Posterior cingulate gyrus (tissue), 11 donors: ENCODE measurements at regions not wholly inside any gene's neighbourhood (a gene's known extent, or its start where the extent isn't known, plus 50 kb on each side); places are given as distances from the start of the nearest gene placed in this dataset.

Experiments used
- DNase-seq, 10 donors: peaks; one replicate each; pipeline versions ENCODE4 v3.0.0 to v3.0.0-alpha.2; 2020 to 2021; ENCODE audit warnings: mixed read lengths in 3 of 10
- intact Hi-C: fragments of 100-400 bp; cut with DNase I; formaldehyde crosslinking; loops from one replicate; pipeline ENCODE4 v1.15.1; 2023

DNA sequence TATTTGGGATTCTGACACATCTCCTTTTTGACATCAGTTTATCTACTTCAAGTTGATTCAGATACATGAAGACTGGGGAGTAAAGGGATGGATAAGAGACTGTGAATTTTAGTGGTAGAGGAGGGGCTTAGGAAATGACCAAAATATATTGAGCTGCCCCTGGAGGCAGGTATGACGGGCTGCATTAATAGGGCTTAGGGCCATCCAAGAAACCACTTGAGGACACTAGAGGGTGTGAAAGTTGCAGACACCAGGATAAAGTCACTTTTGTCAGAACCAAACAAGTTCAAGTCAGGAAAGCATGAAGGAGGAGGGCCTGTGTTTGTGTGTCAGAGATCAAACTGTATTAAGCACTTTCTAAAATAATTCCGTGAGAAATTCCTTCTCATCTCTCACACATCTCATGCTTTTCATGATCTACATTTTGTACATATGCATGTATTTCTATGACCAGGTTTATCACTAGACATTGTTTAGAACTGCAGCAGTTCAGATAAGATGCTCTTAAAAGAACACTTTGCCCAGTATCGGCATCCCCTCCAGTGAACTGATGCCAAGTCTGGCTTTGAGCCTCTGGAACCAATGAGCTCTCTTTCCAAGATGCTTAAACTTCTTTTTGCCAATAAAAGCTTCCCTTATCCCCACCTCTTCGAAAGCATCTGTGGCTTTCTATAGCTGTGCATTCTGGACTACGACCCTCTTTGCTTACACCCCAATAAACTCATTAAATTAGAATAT, 136.9 kb downstream of the SLC38A1 start:
- DNase-seq: no peak

DNA sequence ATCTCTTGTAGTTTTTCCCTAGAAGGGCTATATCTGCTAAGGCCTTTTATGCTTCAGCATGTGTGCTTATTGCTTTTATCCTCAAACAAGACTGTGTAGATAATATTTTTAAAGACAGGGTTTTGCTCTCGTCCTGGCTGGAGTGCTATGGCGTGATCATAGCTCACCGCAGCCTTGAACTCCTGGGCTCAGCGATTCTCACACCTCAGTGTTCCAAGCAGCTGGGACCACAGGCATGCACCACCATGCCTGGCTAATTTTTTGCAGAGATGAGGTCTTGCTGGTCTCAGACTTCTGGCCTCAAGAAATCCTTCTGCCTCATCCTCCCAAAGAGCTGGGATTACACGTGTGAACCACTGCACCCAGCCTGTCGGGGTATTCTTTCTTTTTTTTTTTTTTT, 137.3 kb upstream of the SCAF11 start:
- intact Hi-C loops: loop anchor here (5.0 to 10.0 kb wide), 2 partner anchors 133 to 255 kb away; partner anchors contain the start of gene SCAF11
- no peak for DNase-seq

More for the DNA sequence above, 136.9 kb downstream of the SLC38A1 start:
- intact Hi-C loops: loop anchor here (10.0 kb wide), 1 partner anchor 233 kb away; no protein-coding TSS in a partner anchor

DNA sequence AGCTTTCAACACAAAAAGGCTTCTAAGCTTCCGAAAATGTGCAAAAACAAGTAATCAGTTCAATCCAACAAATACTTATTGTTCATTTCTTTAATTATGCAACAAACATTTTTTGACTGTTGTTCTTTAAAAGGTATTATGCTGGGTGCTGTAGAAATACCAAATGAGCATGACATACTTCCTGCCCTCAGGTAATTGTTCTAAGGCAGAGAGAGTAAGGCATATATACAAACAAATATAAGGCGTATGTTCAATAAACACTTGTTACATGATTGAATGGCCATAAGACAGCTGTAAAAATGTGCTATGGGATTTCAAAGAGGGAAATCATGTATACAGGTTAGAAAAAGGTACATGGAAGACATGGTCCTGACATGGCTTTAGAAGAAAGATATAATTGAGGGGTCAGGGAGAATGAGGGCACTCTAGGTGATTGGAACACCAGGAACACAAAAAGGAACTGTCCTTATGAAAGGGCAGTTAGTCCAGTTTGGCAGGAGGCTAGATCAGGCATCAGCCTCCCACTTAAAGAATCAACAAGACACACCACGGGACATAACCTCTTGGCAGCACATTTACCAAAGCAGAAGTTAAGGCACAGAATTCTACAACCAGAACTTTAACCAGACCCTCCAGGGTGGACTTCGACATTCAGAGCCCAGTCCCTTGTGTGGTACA, 135.8 kb upstream of the SCAF11 start:
- intact Hi-C loops: loop anchor here (5.0 to 10.0 kb wide), 2 partner anchors 131 to 256 kb away; partner anchors contain the start of gene SCAF11
- no peak for DNase-seq

DNA sequence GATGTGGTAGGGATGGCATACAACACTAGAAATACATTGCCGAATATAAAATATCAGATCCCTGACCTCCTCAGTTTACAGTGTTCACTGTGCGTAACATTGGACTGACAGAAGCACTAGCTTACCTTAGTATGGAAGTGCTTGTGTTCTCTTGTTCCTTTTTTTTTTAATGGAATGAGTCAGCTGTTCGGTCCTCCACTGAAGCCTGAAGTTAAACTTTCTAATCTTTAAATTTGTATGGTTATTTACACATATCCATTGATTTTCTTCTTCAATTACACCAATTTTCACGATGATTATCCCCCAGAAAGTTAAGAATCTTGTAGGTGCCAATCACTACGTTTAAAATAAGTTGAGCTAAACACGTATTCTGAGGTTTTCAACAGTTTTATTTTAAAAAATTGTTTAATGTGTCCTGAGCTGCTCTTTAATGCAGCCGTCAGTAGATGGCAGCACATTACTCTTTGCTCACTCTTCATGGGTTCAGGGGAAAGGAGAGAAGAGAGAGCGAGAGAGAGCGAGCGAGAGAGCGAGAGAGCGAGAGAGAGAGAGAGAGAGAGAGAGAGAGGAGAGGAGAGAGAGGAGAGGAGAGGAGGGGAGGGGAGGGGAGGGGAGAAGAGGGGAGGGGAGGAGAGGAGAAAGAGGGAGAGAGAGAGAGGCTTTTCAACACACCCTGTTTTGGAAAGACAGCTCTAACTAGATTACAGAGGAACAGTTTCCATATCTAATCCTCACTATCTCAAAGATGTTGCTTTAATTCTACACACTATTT, 134.7 kb upstream of the SCAF11 start:
- DNase-seq: peak in 7 of 10 donors; percentile 12 to 85 (median 57)
- intact Hi-C loops: loop anchor here (2.0 to 10.0 kb wide), 3 partner anchors 130 to 257 kb away; partner anchors contain the start of gene SCAF11

DNA sequence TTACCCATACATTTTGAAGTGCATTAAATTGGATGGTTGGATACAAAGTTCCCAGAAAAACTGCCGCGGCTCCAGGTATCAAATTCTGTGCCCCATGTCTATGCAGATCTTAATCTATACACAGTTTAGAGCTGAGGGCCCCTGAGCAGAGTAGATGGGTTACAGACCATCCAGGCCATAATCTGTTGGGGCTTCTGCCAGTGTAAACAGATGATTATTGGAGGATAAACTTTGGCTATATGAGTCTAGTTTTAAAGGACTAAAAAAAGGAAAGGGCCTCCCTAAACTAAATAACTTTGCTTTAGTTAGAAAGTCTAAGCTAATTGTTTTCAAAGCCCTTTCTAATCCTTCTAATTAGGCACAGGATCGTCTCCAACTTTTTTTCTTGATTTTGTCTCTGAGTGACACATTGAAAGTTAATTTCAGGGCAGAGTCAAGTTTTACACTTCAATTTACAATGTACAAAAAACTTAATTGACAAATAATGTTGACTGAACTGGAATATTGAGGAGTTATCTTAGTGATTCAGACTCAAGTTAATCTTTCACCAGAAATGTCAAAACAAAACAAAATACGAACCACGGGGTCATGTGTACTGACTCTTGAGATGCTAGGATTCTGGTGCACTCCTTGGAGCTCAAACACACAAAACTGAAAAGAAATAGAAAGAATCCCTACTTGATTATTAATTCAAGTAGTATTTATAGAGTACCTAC, 133.9 kb upstream of the SCAF11 start:
- no peak for DNase-seq
- intact Hi-C loops: loop anchor here (2.0 to 10.0 kb wide), 2 partner anchors 129 to 179 kb away; partner anchors contain the start of gene SCAF11

DNA sequence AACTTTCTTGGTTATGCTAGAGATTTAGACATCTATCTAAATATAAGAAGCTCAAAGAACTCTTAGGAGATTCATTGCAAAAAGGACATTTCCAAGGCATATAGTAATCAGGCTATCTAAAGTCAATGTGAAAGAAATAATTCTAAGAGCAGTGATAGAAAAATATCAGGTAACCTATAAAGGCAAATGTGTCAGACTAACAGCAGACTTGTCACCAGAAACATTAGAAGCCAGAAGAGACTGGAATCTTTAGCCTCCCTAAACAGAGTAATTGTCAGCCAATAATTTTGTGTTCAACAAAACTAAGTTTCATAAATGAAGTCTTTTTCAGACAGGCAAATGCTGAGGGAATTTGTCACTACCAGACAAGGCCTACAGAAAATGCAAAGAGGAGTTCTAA, 122.0 kb upstream of the SCAF11 start:
- DNase-seq: no peak
- intact Hi-C loops: no loop called here

DNA sequence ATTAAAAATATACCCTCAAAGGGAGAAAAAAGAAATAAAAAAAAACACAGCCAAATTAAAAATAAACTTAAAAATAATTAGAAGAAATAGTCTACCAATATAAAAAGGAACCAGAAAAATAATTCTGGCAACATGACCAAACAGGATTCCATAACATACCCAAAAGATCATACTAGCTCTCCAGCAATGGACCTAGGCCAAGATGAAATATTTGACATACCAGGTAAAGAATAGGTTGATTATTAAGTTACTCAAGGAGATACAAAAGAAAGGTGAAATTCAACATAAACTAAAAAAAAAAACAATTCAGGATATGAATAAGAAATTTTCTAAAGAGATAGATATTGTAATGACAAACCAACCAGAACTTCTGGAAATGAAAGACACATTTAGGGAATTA, 121.3 kb upstream of the SCAF11 start:
- intact Hi-C loops: no loop called here

DNA sequence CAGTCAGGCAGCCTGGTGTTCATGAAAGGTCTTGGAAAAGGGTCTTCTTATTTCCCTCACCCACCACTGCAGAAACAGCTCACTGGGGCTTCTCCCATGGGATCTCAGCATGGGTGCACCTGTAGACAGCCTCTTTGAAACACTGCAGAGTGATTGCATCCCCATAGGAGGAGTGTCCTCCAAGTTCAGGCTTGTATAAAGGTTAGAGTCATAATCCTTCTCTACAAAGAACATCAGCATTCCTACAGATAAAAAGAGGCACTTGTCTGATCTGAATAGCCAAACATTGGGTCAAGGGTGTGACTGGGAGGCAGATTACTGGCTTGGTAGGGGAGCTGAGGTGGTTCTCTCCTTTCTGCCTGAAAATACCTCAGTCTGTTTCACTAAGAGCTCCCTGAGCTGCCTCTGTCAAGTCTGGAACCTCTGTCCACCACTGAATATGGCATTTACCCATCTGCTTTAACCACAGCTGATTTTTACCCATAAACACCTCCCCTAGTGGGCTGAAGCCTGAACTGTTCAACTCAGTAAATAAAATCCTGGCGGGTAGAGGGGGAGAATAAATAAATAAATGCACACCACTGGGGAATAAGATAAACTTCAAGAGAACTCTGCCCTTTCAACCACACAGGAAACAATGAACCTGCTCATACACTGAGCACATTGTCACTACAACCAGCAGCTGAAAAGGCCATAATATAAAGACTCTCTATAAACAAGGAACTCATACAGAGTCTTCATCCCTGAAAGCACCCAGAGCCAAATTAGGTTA, 120.7 kb upstream of the SCAF11 start:
- intact Hi-C loops: no loop called here
- no peak for DNase-seq

More for the DNA sequence above, 121.3 kb upstream of the SCAF11 start:
- DNase-seq: no peak

DNA sequence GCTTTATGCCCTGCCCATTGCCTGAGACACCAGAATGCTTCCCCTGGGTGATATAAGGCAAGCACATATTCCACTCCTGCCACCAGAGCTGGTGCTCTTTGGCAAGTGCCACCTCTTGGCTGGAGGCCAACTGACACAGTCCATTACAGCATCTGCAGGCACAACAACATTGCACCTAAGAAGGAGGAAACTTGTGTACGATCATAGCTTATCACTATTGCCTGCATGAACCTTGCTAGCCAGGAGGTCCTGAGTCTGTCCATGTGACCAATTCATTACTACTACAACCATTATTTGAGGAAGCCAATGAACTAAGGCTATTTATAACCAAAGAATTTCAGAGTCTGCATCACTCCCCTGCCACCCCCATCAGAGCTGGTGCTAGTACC, 119.8 kb upstream of the SCAF11 start:
- intact Hi-C loops: no loop called here

DNA sequence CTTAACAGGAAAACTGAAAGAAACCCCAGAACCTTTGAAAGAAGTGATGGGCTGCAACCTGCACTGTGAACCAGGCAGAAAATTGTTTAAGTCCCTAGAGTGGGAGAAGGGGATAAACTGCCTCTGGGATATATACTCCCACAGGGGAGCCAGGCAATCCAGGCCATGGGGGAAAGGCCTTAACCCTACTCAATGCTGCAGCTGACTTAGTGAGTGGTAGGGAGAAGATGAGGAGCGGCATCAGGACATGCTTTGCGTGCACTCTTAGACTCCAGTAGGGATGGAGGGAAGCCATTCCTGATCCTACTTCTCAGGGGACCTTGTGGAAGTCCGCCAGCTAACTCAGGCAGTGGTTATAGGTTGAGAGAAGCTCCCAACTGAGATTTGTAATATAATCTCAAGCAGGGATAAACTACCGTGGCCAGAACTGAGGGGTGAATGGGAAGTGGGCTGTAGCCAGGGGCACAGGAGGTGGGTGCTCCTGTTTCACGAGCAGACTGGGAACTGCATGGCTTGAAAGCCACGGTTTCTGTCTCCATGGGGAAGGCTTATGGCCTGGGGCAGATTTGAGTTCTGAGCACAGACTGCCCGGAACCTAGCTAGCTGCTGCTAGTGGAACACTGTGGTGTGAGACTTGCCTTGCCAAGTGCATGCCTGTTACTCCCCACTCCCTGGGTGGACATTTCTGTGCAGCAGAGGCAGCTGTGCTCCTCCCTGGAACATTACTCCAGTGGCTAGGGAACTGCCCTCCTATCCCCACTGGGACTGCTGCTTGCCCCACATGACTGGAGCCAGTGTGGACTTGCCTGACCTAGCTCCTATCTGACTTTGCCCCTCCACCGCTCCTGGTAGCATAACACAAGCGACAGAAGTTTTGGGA, 119.2 kb upstream of the SCAF11 start:
- DNase-seq: no peak
- intact Hi-C loops: no loop called here

More for the DNA sequence above, 119.8 kb upstream of the SCAF11 start:
- DNase-seq: peak in 1 of 10 donors; percentile 11

DNA sequence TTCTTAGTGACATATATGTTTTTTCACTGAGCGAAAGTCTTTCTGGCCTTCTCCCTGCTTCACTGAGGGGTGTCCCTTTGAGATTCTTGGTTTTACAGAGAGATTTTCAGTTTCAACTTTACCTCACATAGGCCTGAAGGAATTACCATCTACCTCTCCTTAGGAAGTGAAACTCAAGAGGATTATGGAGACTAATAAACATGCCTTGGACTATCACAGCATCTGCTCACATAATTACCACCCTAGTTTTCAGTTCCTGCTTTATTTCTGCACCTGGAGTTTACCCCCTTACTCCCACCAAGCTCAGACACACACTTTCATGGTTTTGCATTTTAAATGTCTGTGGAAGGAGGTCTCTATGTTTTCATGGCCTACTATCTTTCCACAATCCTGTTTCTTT, 118.3 kb upstream of the SCAF11 start:
- intact Hi-C loops: no loop called here
- DNase-seq: no peak

DNA sequence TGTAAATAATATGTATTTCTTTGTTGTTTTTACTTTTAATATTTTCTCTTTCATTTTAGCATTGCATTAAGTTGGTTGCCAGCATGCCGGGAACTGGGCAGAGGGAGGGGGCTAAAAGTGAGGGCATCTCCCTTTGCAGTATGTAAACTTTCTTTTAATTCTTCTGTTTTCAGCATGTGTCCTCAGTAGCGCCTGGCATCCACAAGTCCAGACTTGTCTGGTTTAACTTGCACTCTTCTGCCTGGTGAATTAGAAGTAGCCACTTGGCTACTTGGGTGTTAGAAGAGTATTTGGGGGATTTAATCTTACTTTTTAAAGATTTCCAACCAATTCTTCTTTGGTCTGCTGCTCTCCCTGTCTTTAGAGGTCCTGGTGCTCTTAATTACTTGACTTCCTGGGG, 117.2 kb upstream of the SCAF11 start:
- intact Hi-C loops: no loop called here
- DNase-seq: no peak

DNA sequence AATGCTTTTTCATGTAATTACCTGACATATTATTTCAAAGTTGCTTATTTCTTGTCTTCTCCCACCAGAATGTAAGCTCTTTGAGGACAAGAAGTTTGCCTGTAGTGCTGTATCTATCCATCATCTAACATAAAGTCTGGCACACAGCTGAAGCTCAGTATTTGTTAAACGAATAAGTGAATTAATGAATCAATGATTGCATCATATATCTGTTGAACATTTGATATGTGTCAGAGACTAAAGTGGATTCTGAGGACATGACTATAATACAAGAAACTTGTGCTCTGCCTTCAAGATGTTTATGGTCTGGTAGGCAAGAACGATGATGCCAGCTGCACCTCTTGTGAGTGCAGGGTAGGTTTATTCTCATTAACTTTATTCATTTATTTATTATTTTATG, 115.4 kb upstream of the SCAF11 start:
- intact Hi-C loops: no loop called here

DNA sequence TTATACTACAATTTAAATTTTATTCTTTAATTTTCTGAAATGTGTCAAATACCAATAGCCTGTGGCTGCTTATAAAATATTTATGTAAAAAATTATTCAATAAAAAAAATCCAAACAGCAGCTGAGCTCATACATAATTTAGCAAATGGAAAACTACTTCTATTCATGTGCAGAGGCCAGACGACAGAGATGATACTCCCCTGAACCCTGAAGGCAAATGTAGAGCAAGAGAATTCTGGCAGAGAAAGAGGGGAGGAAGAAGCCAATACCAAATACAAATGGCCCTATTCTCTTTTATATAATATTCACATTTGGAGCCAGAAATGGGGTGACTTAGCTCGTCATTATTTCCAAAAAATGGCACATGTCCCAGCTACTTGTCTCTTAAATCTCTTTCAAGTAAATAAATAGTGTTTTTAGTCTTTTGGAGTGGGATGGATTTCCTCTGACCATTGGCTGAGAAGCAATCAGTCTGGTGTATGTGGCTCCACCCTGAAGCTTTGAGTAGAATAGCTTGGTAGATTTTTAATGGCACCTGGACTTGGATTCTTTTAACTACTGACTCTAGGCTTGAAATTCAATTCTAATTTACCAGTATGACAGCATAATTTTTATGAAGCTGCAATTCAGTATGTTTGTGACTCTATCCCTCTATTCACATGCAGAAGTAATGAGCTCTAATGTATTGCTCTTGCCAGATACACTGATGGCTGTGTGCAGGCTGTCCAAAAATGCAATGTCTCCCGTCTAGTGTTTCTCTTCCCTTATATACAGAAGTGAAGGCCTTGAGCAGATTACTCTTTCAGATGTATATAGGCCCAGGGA, 113.4 kb upstream of the SCAF11 start:
- no peak for DNase-seq

More for the DNA sequence above, 115.4 kb upstream of the SCAF11 start:
- no peak for DNase-seq

DNA sequence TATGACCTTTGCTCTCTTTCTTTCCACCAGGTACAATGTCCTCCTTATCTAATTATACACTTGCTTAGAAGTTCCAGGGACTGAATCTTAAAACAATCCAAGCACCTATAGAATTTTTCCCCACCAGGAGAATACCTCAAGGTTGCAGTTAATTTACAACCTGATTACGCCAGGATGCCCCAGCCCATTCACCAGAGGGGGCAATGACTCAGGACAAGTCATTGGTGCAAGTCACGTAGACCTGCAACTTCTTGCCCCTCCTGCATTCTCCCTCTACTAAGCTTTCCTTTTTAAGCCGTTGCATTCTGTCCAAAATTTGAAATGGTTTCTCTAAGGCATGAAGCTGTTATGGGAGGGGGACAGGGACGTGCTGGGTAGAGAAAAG, 111.1 kb upstream of the SCAF11 start:
- no peak for DNase-seq
- intact Hi-C loops: no loop called here

More for the DNA sequence above, 113.4 kb upstream of the SCAF11 start:
- intact Hi-C loops: no loop called here

DNA sequence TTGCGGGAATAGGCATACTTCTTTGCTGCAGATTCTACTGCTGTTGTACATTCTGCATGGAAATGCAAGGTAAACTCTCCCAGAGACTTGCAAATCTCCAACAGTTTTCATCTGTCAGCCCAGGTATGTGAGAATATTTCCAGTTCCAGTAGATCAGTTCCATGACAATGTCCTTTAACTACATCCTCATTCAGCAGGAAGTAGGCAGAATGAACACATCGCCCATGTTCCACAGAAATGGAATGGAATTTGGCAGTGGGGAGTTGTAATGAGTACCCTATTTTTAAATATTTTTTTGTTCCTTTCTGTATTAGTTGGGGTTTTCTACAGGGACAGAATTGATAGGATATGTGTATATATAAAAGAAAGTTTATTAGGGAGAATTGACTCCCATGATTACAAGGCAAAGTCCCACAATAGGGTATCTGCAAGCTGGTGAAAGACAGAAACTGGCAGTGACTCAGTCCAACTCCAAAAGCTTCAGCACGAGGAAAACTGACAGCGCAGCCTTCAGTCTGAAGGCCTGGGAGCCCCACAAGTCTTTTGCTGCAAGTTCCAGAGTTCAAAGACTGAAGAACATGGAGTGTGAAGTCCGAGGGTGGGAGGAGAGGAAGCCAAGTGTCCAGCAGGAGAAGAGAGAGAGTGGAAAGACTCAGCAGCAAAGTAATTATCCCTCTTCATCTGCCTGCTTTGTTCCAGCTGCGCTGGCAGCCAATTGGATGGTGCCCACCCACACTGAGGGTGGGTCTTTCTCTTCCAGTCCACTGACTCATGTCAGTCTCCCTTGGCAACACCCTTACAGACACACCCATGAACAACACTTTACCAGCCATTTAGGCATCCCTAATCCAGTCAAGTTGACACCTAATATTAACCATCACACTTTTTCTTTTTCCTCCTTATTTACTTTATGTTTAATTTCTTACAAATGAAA, 110.4 kb upstream of the SCAF11 start:
- intact Hi-C loops: no loop called here
- no peak for DNase-seq
